Trophoblast cell (in vitro differentiated cells and primary cell): ENCODE measurements at regions not wholly inside any gene's neighbourhood (a gene's known extent, or its start where the extent isn't known, plus 50 kb on each side); places are given as distances from the start of the nearest gene placed in this dataset.

Source experiments
- DNase-seq, 2 donors: peaks; one replicate each; pipeline ENCODE4 v3.0.0-alpha.2; 2016
- H2AFZ ChIP-seq: 2 replicates; pipeline ENCODE4 v1.6.1; 2013; ENCODE audit warnings: low read length, moderate library complexity, mild to moderate bottlenecking; ENCODE audit not compliant: insufficient read depth, poor library complexity
- H2AK5ac ChIP-seq: 2 replicates; pipeline ENCODE4 v1.6.1; 2013; ENCODE audit warnings: mild to moderate bottlenecking, low read length
- H2BK120ac ChIP-seq: 2 replicates; pipeline ENCODE4 v1.6.1; 2013; ENCODE audit warnings: low read length, mild to moderate bottlenecking, moderate library complexity; ENCODE audit not compliant: insufficient read depth, poor library complexity
- H2BK12ac ChIP-seq: 2 replicates; pipeline ENCODE4 v1.6.1; 2013; ENCODE audit warnings: mild to moderate bottlenecking, low read length, moderate library complexity
- H2BK5ac ChIP-seq: 2 replicates; pipeline ENCODE4 v1.6.1; 2013; ENCODE audit warnings: low read length, low read depth, moderate library complexity, mild to moderate bottlenecking; ENCODE audit not compliant: poor library complexity
- H3K14ac ChIP-seq: 2 replicates; pipeline ENCODE4 v1.6.1; 2013; ENCODE audit warnings: mild to moderate bottlenecking, low read length
- H3K18ac ChIP-seq: 2 replicates; pipeline ENCODE4 v1.6.1; 2013; ENCODE audit warnings: mild to moderate bottlenecking, low read length
- H3K23ac ChIP-seq: 2 replicates; pipeline ENCODE4 v1.6.1; 2013; ENCODE audit warnings: low read length
- H3K27ac ChIP-seq: 2 replicates; pipeline ENCODE4 v1.5.1; 2013; ENCODE audit warnings: low read depth, mild to moderate bottlenecking, inconsistent platforms, low read length, moderate library complexity
- H3K27me3 ChIP-seq: 2 replicates; pipeline ENCODE4 v1.6.1; 2013; ENCODE audit warnings: inconsistent platforms, mild to moderate bottlenecking, low read length, moderate library complexity; ENCODE audit not compliant: insufficient read depth
- H3K36me3 ChIP-seq, 2 experiments: 1 replicate in 1 of 2; 2 replicates in 1 of 2; pipeline ENCODE4 v1.6.1; 2013; ENCODE audit warnings: low read length in 2 of 2, mild to moderate bottlenecking in 2 of 2, moderate library complexity in 1 of 2; ENCODE audit not compliant: insufficient read depth in 2 of 2, control insufficient read depth in 1 of 2
- H3K4ac ChIP-seq: 2 replicates; pipeline ENCODE4 v1.6.1; 2013; ENCODE audit warnings: low read depth, mild to moderate bottlenecking, low read length, moderate library complexity
- H3K4me1 ChIP-seq, 2 experiments: 1 replicate in 1 of 2; 2 replicates in 1 of 2; pipeline ENCODE4 v1.6.1; 2013; ENCODE audit warnings: low read length in 2 of 2, mild to moderate bottlenecking in 2 of 2, moderate library complexity in 1 of 2; ENCODE audit not compliant: insufficient read depth in 2 of 2, control insufficient read depth in 1 of 2
- H3K4me2 ChIP-seq: 2 replicates; pipeline ENCODE4 v1.6.1; 2013; ENCODE audit warnings: inconsistent platforms, mild to moderate bottlenecking, low read length, moderate library complexity
- H3K4me3 ChIP-seq: 2 replicates; pipeline ENCODE4 v1.5.1; 2013; ENCODE audit warnings: mild to moderate bottlenecking, low read depth, low read length, inconsistent platforms
- H3K79me1 ChIP-seq: one replicate; pipeline ENCODE4 v1.6.1; 2013; ENCODE audit warnings: low read length
- H3K79me2 ChIP-seq: 2 replicates; pipeline ENCODE4 v1.6.1; 2013; ENCODE audit warnings: low read length, mild to moderate bottlenecking; ENCODE audit not compliant: control insufficient read depth, insufficient read depth, poor library complexity
- H3K9ac ChIP-seq: 2 replicates; pipeline ENCODE4 v1.6.1; 2013; ENCODE audit warnings: mild to moderate bottlenecking, low read length
- H3K9me3 ChIP-seq: 2 replicates; pipeline ENCODE4 v1.6.1; 2013; ENCODE audit warnings: low read depth, mild to moderate bottlenecking, control low read depth, inconsistent platforms, low read length; ENCODE audit not compliant: insufficient read depth
- H4K12ac ChIP-seq: 2 replicates; pipeline ENCODE4 v1.6.1; 2013; ENCODE audit warnings: low read depth, mild to moderate bottlenecking, low read length, moderate library complexity
- H4K8ac ChIP-seq: 2 replicates; pipeline ENCODE4 v1.6.1; 2013; ENCODE audit warnings: low read depth, mild to moderate bottlenecking, low read length, moderate library complexity
- H4K91ac ChIP-seq: one replicate; pipeline ENCODE4 v1.6.1; 2013; ENCODE audit warnings: low read depth, mild to moderate bottlenecking, low read length, moderate library complexity
- WGBS: extraction: QIAGEN DNeasy Blood & Tissue Kit; methylation state at CpG from one replicate; pipeline ENCODE4 v1.1.7; 2013; ENCODE audit warnings: missing lambda C conversion rate; ENCODE audit not compliant: insufficient read length, insufficient coverage; ENCODE audit errors: extremely low coverage; 5-methylcytosine and 5-hydroxymethylcytosine counted together

DNA sequence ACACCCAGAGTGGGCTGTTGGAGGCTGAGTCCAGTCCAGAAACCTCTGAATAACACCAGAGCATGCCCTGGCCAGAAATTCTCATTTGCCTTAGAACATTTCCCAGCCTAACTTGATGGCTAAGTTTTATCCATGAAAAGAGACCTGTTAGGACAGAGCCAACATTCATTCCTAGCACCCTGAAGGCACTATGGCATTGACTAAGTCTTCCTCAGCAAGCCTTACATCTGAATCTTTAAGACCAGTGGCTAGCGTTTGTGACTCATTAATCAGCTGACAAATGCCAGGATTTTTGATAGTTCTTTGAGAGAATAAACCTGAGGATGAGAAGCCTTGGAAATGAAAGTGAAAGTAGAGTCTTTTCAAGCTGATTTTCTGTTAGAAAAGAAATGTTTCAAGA, 1087.1 kb upstream of the ALCAM start:
- H3K4ac ChIP-seq: no peak overlapping the region
- H3K79me2 ChIP-seq: no peaks in the 10 kb centered on the region
- DNase-seq: no peak
- H4K12ac ChIP-seq: no peak overlapping the region
- no peak overlapping the region for H2BK120ac ChIP-seq
- H2AFZ ChIP-seq: no peak overlapping the region
- no peak overlapping the region for H4K8ac ChIP-seq
- peaks cover 0 to 2% of the 10 kb centered on the region in 2 experiments for H3K36me3 ChIP-seq
- H3K79me1 ChIP-seq: no peaks in the 10 kb centered on the region
- no peak overlapping the region for H2BK5ac ChIP-seq
- H3K27ac ChIP-seq: no peak overlapping the region
- no peaks in the 10 kb centered on the region for H3K4me1 ChIP-seq
- H2AK5ac ChIP-seq: no peak overlapping the region
- no peak overlapping the region for H2BK12ac ChIP-seq
- H3K4me3 ChIP-seq: no peak overlapping the region
- H3K27me3 ChIP-seq: no peaks in the 10 kb centered on the region
- H3K4me2 ChIP-seq: no peak overlapping the region
- no CpG with 5 or more reads among the region's 1 CpG for WGBS
- H3K9me3 ChIP-seq: peaks cover 4% of the 10 kb centered on the region
- no peak overlapping the region for H3K9ac ChIP-seq
- no peak overlapping the region for H3K18ac ChIP-seq
- no peak overlapping the region for H3K14ac ChIP-seq
- no peak overlapping the region for H4K91ac ChIP-seq
- no peak overlapping the region for H3K23ac ChIP-seq

DNA sequence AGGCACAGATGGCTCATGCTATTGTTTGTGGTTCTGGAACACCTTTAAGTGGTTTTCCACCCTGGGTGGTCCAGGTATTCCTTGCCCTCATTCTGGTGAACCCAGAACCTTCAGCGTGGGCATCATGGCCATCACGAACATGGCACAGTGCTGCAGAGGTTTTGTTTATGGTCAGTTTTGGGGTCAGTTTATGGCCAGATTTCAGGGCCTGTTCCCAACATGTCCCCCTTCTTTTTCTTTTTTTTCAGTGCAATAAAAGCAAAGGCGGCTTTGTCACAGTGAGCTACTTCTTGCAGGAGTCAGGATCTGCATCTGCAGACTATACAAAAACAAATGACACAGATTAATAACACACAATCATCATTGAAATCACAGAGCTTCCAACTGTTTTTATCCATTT, 1085.0 kb upstream of the ALCAM start:
- Histone ChIP-seq H2AK5ac (no peak overlapping the region), H3K9ac (no peak overlapping the region), H3K4me3 (no peak overlapping the region), H2AFZ (no peak overlapping the region), H3K79me2 (no peaks in the 10 kb centered on the region), H4K91ac (no peak overlapping the region), H3K4ac (no peak overlapping the region), H4K8ac (no peak overlapping the region), H3K27me3 (no peaks in the 10 kb centered on the region), H3K79me1 (no peaks in the 10 kb centered on the region), H2BK12ac (no peak overlapping the region), H3K18ac (no peak overlapping the region), H3K4me2 (no peak overlapping the region), H3K4me1 (no peaks in the 10 kb centered on the region), H3K27ac (no peak overlapping the region), H2BK5ac (no peak overlapping the region), H4K12ac (no peak overlapping the region), H3K14ac (no peak overlapping the region), H2BK120ac (no peak overlapping the region), H3K36me3 (no peaks in the 10 kb centered on the region), H3K23ac (no peak overlapping the region), H3K9me3 (peaks cover 8% of the 10 kb centered on the region)
- no peak for DNase-seq
- WGBS: no CpG with 5 or more reads among the region's 3 CpGs

DNA sequence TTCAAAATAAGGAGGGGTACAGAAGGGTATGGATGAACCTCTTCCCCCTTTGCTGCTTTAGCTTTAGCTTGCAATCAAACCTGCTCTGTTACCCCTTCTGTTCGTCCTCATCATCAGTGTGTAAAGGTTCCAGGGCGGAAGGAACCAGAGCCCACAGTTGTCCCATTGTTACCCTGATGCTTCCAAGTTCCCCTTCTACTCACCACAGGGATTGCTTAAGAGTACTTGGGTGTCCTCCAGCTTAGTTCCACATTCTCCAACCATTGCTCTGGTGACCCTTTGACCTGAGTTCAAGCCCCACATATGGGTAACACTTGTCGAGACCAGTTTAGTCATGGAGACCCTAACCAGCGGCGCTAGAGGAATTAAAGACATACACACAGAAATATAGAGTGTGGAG, 1080.1 kb upstream of the ALCAM start:
- H2BK120ac ChIP-seq: no peak overlapping the region
- no peak overlapping the region for H3K23ac ChIP-seq
- no CpG with 5 or more reads among the region's 5 CpGs for WGBS

DNA sequence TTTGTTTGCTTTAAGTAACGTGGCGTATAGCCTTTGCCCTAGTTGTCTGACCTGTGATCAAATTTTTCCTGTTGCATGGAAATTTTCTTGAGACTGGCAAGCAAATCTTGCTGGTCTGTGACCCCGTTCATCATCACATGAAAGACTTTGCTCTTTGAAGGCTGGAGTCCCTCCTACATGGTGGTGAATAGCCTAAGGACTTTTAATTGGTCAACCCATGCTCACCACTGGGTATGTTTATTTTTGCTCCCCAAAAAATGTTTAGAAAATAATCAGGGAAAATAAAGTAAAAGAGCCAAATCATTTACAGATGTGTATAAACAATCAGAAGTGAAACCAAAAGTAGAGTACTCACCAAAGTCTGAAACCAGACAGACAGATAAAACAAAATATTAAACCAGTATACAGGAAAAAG, 1075.3 kb upstream of the ALCAM start:
- DNase-seq: no peak
- Histone ChIP-seq H4K12ac (no peak overlapping the region), H3K4me3 (no peak overlapping the region), H3K36me3 (peaks cover 2% of the 10 kb centered on the region in 2 experiments), H3K27ac (no peak overlapping the region), H2AK5ac (no peak overlapping the region), H3K79me2 (no peaks in the 10 kb centered on the region), H3K4me1 (no peaks in the 10 kb centered on the region), H4K91ac (no peak overlapping the region), H3K4ac (no peak overlapping the region), H3K9ac (no peak overlapping the region), H2AFZ (no peak overlapping the region), H3K18ac (no peak overlapping the region), H3K79me1 (no peaks in the 10 kb centered on the region), H3K14ac (no peak overlapping the region), H2BK12ac (no peak overlapping the region), H3K27me3 (no peaks in the 10 kb centered on the region), H3K9me3 (peaks cover 6% of the 10 kb centered on the region), H2BK5ac (no peak overlapping the region), H3K4me2 (no peak overlapping the region), H2BK120ac (no peak overlapping the region), H3K23ac (no peak overlapping the region), H4K8ac (no peak overlapping the region)
- no CpG with 5 or more reads among the region's 3 CpGs for WGBS

More for the DNA sequence above, 1080.1 kb upstream of the ALCAM start:
- no peak overlapping the region for H2AFZ ChIP-seq
- no peak overlapping the region for H3K14ac ChIP-seq
- no peak overlapping the region for H4K91ac ChIP-seq
- H3K4ac ChIP-seq: no peak overlapping the region
- peaks cover 9% of the 10 kb centered on the region for H3K9me3 ChIP-seq
- DNase-seq: no peak
- H3K27ac ChIP-seq: no peak overlapping the region
- no peak overlapping the region for H2BK5ac ChIP-seq
- no peak overlapping the region for H2BK12ac ChIP-seq
- H3K27me3 ChIP-seq: no peaks in the 10 kb centered on the region
- no peak overlapping the region for H3K18ac ChIP-seq
- H3K79me1 ChIP-seq: no peaks in the 10 kb centered on the region
- no peak overlapping the region for H2AK5ac ChIP-seq
- peaks cover 2% of the 10 kb centered on the region in 2 experiments for H3K36me3 ChIP-seq
- no peaks in the 10 kb centered on the region for H3K79me2 ChIP-seq
- H3K4me2 ChIP-seq: no peak overlapping the region
- H4K8ac ChIP-seq: no peak overlapping the region
- no peak overlapping the region for H4K12ac ChIP-seq
- H3K4me1 ChIP-seq: no peaks in the 10 kb centered on the region
- H3K9ac ChIP-seq: no peak overlapping the region
- no peak overlapping the region for H3K4me3 ChIP-seq
